ENCODE measurements at regions not wholly inside any gene's neighbourhood (a gene's known extent, or its start where the extent isn't known, plus 50 kb on each side); places are given as distances from the start of the nearest gene placed in this dataset.

- Histone ChIP-seq H3K27ac (ENCODE audit: low read depth, low read length) (no peak overlapping the region), H3K36me3 (ENCODE audit: low read length) (no peaks in the 10 kb centered on the region), H3K27me3 (ENCODE audit: low read length) (no peaks in the 10 kb centered on the region), H3K79me2 (ENCODE audit: insufficient read depth, low read length) (no peaks in the 10 kb centered on the region), H3K9ac (ENCODE audit: low read length) (no peak overlapping the region), H3F3A (ENCODE audit: insufficient read depth) (no peaks in the 10 kb centered on the region), H3K4me3 (ENCODE audit: insufficient read depth, low read length, poor library complexity, severe bottlenecking) (no peak overlapping the region), H3K4me2 (ENCODE audit: low read depth, low read length, poor library complexity, severe bottlenecking) (no peak overlapping the region), H3K9me3 (ENCODE audit: insufficient read depth, low read length) (no peaks in the 10 kb centered on the region), H2AFZ (ENCODE audit: low read depth, low read length, severe bottlenecking) (no peak overlapping the region), H3K9me2 (replicated peaks; ENCODE audit: insufficient read depth, low read length) (no peaks in the 10 kb centered on the region), H4K20me1 (ENCODE audit: low read depth, low read length) (no peaks in the 10 kb centered on the region)
- TF ChIP-seq EZH2phosphoT487 (conservative IDR thresholded peaks at IDR 0.05; ENCODE audit: low read length) (no peak), CTCF (IDR thresholded peaks at IDR 0.05; ENCODE audit: insufficient read depth, low read length, poor library complexity, severe bottlenecking) (no peak)
These were observed 201.1 kb upstream of the TMEM260 start for GRCh38 chr14:56378475-56378877.

DNA sequence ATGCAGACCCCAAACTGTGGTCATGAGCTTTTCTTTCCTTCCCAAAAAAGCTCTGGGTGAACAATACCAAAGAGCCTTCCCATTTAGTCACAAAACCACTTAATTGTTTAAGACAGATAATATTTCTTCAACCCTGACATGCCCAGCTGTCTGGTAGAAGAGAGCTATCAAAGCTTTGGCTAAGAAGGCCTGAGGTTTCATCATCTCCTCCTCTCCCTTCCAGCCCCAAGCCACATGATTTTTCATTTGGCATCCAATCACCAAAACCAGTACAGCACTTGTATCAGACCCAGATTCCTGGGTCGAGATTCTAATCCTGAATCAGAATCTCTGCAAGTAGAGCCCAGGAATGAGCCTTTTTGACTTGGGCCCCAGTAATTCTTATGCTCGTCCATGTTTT lies 199.6 kb upstream of the TMEM260 start:
- TF ChIP-seq CTCF (IDR thresholded peaks at IDR 0.05; ENCODE audit: insufficient read depth, low read length, poor library complexity, severe bottlenecking) (no peak), EZH2phosphoT487 (conservative IDR thresholded peaks at IDR 0.05; ENCODE audit: low read length) (no peak)
- Histone ChIP-seq H3K36me3 (ENCODE audit: low read length) (no peaks in the 10 kb centered on the region), H3K4me3 (ENCODE audit: insufficient read depth, low read length, poor library complexity, severe bottlenecking) (no peak overlapping the region), H3K9me2 (replicated peaks; ENCODE audit: insufficient read depth, low read length) (no peaks in the 10 kb centered on the region), H3K27ac (ENCODE audit: low read depth, low read length) (no peak overlapping the region), H3K27me3 (ENCODE audit: low read length) (no peaks in the 10 kb centered on the region), H2AFZ (ENCODE audit: low read depth, low read length, severe bottlenecking) (no peak overlapping the region), H3K9me3 (ENCODE audit: insufficient read depth, low read length) (no peaks in the 10 kb centered on the region), H3K79me2 (ENCODE audit: insufficient read depth, low read length) (no peaks in the 10 kb centered on the region), H4K20me1 (ENCODE audit: low read depth, low read length) (no peaks in the 10 kb centered on the region), H3F3A (ENCODE audit: insufficient read depth) (no peaks in the 10 kb centered on the region), H3K4me2 (ENCODE audit: low read depth, low read length, poor library complexity, severe bottlenecking) (no peak overlapping the region), H3K9ac (ENCODE audit: low read length) (no peak overlapping the region)

- Histone ChIP-seq H3K4me2 (ENCODE audit: low read depth, low read length, poor library complexity, severe bottlenecking) (no peak overlapping the region), H3F3A (ENCODE audit: insufficient read depth) (no peaks in the 10 kb centered on the region), H3K79me2 (ENCODE audit: insufficient read depth, low read length) (no peaks in the 10 kb centered on the region), H3K9me3 (ENCODE audit: insufficient read depth, low read length) (no peaks in the 10 kb centered on the region), H3K27me3 (ENCODE audit: low read length) (no peaks in the 10 kb centered on the region), H3K27ac (ENCODE audit: low read depth, low read length) (no peak overlapping the region), H4K20me1 (ENCODE audit: low read depth, low read length) (no peaks in the 10 kb centered on the region), H3K36me3 (ENCODE audit: low read length) (no peaks in the 10 kb centered on the region), H3K9ac (ENCODE audit: low read length) (no peak overlapping the region), H3K9me2 (replicated peaks; ENCODE audit: insufficient read depth, low read length) (no peaks in the 10 kb centered on the region), H3K4me3 (ENCODE audit: insufficient read depth, low read length, poor library complexity, severe bottlenecking) (no peak overlapping the region), H2AFZ (ENCODE audit: low read depth, low read length, severe bottlenecking) (no peak overlapping the region)
- TF ChIP-seq EZH2phosphoT487 (conservative IDR thresholded peaks at IDR 0.05; ENCODE audit: low read length) (no peak), CTCF (IDR thresholded peaks at IDR 0.05; ENCODE audit: insufficient read depth, low read length, poor library complexity, severe bottlenecking) (no peak)
These were observed 193.6 kb upstream of the TMEM260 start for GRCh38 chr14:56386024-56386423.

GRCh38 chr14:56390859-56391258 lies 188.7 kb upstream of the TMEM260 start:
- H3K27me3 ChIP-seq (ENCODE audit: low read length): no peaks in the 10 kb centered on the region
- TF ChIP-seq EZH2phosphoT487 (conservative IDR thresholded peaks at IDR 0.05; ENCODE audit: low read length) (no peak), CTCF (IDR thresholded peaks at IDR 0.05; ENCODE audit: insufficient read depth, low read length, poor library complexity, severe bottlenecking) (no peak)
- no peak overlapping the region for H3K27ac ChIP-seq (ENCODE audit: low read depth, low read length)

More at GRCh38 chr14:56390859-56391258, 188.7 kb upstream of the TMEM260 start:
- Histone ChIP-seq H3K9ac (ENCODE audit: low read length) (no peak overlapping the region), H3K79me2 (ENCODE audit: insufficient read depth, low read length) (no peaks in the 10 kb centered on the region), H3K4me3 (ENCODE audit: insufficient read depth, low read length, poor library complexity, severe bottlenecking) (no peak overlapping the region), H4K20me1 (ENCODE audit: low read depth, low read length) (no peaks in the 10 kb centered on the region), H2AFZ (ENCODE audit: low read depth, low read length, severe bottlenecking) (no peak overlapping the region), H3K9me3 (ENCODE audit: insufficient read depth, low read length) (no peaks in the 10 kb centered on the region), H3K9me2 (replicated peaks; ENCODE audit: insufficient read depth, low read length) (no peaks in the 10 kb centered on the region), H3K36me3 (ENCODE audit: low read length) (no peaks in the 10 kb centered on the region), H3K4me2 (ENCODE audit: low read depth, low read length, poor library complexity, severe bottlenecking) (no peak overlapping the region), H3F3A (ENCODE audit: insufficient read depth) (no peaks in the 10 kb centered on the region)
